LHCN-M2 (cell line): ENCODE measurements at regions not wholly inside any gene's neighbourhood (a gene's known extent, or its start where the extent isn't known, plus 50 kb on each side); places are given as distances from the start of the nearest gene placed in this dataset.

Source experiments
- DNase-seq: peaks from one replicate; pipeline ENCODE4 v3.0.0-alpha.2; 2012; ENCODE audit warnings: low read depth

GRCh38 chr15:70475407-70475781 is 288.0 kb downstream of the UACA start:
- DNase-seq = no peak

GRCh38 chr15:70474471-70475406 is 288.6 kb downstream of the UACA start:
- peak; percentile 99 for DNase-seq

- DNase-seq = no peak
Measured at GRCh38 chr15:70473581-70474370, 289.6 kb downstream of the UACA start.

GRCh38 chr15:70471517-70471916 is 291.8 kb downstream of the UACA start:
- DNase-seq = no peak

- no peak for DNase-seq
Measured at GRCh38 chr15:70470556-70471191, 292.7 kb downstream of the UACA start.

- DNase-seq = no peak
Measured at GRCh38 chr15:70469651-70470555, 293.5 kb downstream of the UACA start.

- DNase-seq = no peak
Measured at GRCh38 chr15:70469182-70469581, 294.2 kb downstream of the UACA start.

GRCh38 chr15:70466895-70467529 is 296.3 kb downstream of the UACA start:
- peak; percentile 57 for DNase-seq

- no peak for DNase-seq
Measured at GRCh38 chr15:70466305-70466704, 297.1 kb downstream of the UACA start.

GRCh38 chr15:70465812-70466211 is 297.5 kb downstream of the UACA start:
- DNase-seq = no peak

GRCh38 chr15:70463453-70463834 is 299.9 kb downstream of the UACA start:
- no peak for DNase-seq

- DNase-seq = no peak
Measured at GRCh38 chr15:70461992-70462391, 301.4 kb downstream of the UACA start.

- no peak for DNase-seq
Measured at GRCh38 chr15:70461017-70461416, 302.3 kb downstream of the UACA start.

- no peak for DNase-seq
Measured at GRCh38 chr15:70459312-70459711, 304.0 kb downstream of the UACA start.

- no peak for DNase-seq
Measured at GRCh38 chr15:70453766-70454165, 309.6 kb downstream of the UACA start.

- DNase-seq = no peak
Measured at GRCh38 chr15:70453238-70453637, 310.1 kb downstream of the UACA start.

- no peak for DNase-seq
Measured at GRCh38 chr15:70451821-70452653, 311.3 kb downstream of the UACA start.

GRCh38 chr15:70450142-70450443 is 313.3 kb downstream of the UACA start:
- no peak for DNase-seq

GRCh38 chr15:70449311-70450141 is 313.8 kb downstream of the UACA start:
- DNase-seq = no peak
